Transverse colon (tissue), 4 donors: ENCODE measurements at regions not wholly inside any gene's neighbourhood (a gene's known extent, or its start where the extent isn't known, plus 50 kb on each side); places are given as distances from the start of the nearest gene placed in this dataset.

Experiments used
- DNase-seq: peaks from one replicate; pipeline ENCODE4 v3.0.0-alpha.2; 2019
- H3K27ac ChIP-seq, 4 donors: fragments of 200-600 bp; sonication (generic); 2 replicates each; pipeline ENCODE4 v1.5.1; 2016 to 2018; ENCODE audit warnings: inconsistent platforms in 4 of 4
- H3K27me3 ChIP-seq: fragments of 200-600 bp; sonication (generic); 2 replicates; pipeline ENCODE4 v1.5.1; 2017; ENCODE audit warnings: inconsistent platforms
- H3K36me3 ChIP-seq, 4 donors: fragments of 200-600 bp; sonication (generic); 2 replicates each; pipeline ENCODE4 v1.5.1; 2017 to 2019; ENCODE audit warnings: inconsistent platforms in 4 of 4
- H3K4me1 ChIP-seq, 4 donors: fragments of 200-600 bp; sonication (generic); 2 replicates each; pipeline ENCODE4 v1.5.1; 2017 to 2020; ENCODE audit warnings: inconsistent platforms in 4 of 4
- H3K4me3 ChIP-seq, 4 donors: fragments of 200-600 bp; sonication (generic); 1 replicate in 1 of 4; 2 replicates in 3 of 4; pipeline versions ENCODE4 v1.5.1 to v1.6.1; 2017 to 2019; ENCODE audit warnings: inconsistent platforms in 4 of 4
- H3K9me3 ChIP-seq, 2 donors: fragments of 200-600 bp; sonication (generic); 2 replicates each; pipeline ENCODE4 v1.5.1; 2017 to 2019; ENCODE audit warnings: inconsistent platforms in 2 of 2
- EP300 ChIP-seq: sonication (generic); formaldehyde crosslinking; IDR thresholded peaks from one replicate; pipeline ENCODE4 v1.6.1; 2017; ENCODE audit warnings: antibody characterized with exemption, low read depth
- POLR2A ChIP-seq: fragments of 450-650 bp; IDR thresholded peaks from one replicate; pipeline ENCODE4 v1.6.1; 2016; ENCODE audit warnings: antibody characterized with exemption, mild to moderate bottlenecking, moderate library complexity
- POLR2AphosphoS5 ChIP-seq, 3 donors: sonication (generic); formaldehyde crosslinking; IDR thresholded peaks; one replicate each; pipeline ENCODE4 v1.6.1; 2016; ENCODE audit warnings: antibody characterized with exemption in 3 of 3
- WGBS, 2 donors: methylation state at CpG; one replicate each; pipeline ENCODE4 v1.1.5; 2018; ENCODE audit warnings: low coverage in 1 of 2; 5-methylcytosine and 5-hydroxymethylcytosine counted together
- in situ Hi-C, 4 donors: fragments of 200-750 bp; cut with MboI; loops; one replicate each; pipeline versions ENCODE4 v1.15.0 to v1.15.1; 2017; ENCODE audit warnings: low sequenced_read_pairs in 3 of 4, low pct_ligation_motif_present in 1 of 4, low pct_unique_long_range_greater_than_20kb in 1 of 4
- intact Hi-C: fragments of 100-400 bp; cut with DNase I; formaldehyde crosslinking; loops from one replicate; pipeline ENCODE4 v1.15.1; 2023; ENCODE audit warnings: low total_unique reads
- TF ChIP-seq, protein P1 (sequence below), 5 experiments: fragments of 200-600 bp in 3 of 5; fragments of 450-650 bp in 2 of 5; sonication (generic) in 3 of 5; IDR thresholded peaks; 1 replicate in 2 of 5; 2 replicates in 3 of 5; pipeline ENCODE4 v1.5.1; 2016 to 2017; ENCODE audit warnings: antibody characterized with exemption in 5 of 5, inconsistent platforms in 3 of 5, mild to moderate bottlenecking in 2 of 5, moderate library complexity in 1 of 5

- intact Hi-C loops, result no loop called here
- Histone ChIP-seq H3K27ac (no peak overlapping the region), H3K27me3 (no peaks in the 10 kb centered on the region), H3K9me3 (peaks cover 0 to 6% of the 10 kb centered on the region in 2 donors), H3K4me1 (no peaks in the 10 kb centered on the region), H3K4me3 (no peak overlapping the region), H3K36me3 (no peaks in the 10 kb centered on the region)
- in situ Hi-C loops, result no loop called here
- no peak for TF ChIP-seq POLR2A
- WGBS, 2 donors, result 71 to 75% methylated on average over 3 of the region's 3 CpGs
- no peak for DNase-seq
Measured at GRCh38 chr2:123116595-123116994, 908.5 kb upstream of the CNTNAP5 start.

GRCh38 chr2:123127236-123127635 lies 897.9 kb upstream of the CNTNAP5 start:
- Histone ChIP-seq H3K4me3 (no peak overlapping the region), H3K9me3 (no peaks in the 10 kb centered on the region), H3K4me1 (no peaks in the 10 kb centered on the region), H3K27ac (no peak overlapping the region), H3K27me3 (no peaks in the 10 kb centered on the region), H3K36me3 (no peaks in the 10 kb centered on the region)
- in situ Hi-C loops (no loop called here), intact Hi-C loops (no loop called here)
- 74 to 80% methylated on average over 3 of the region's 3 CpGs for WGBS, 2 donors
- no peak for DNase-seq
- TF ChIP-seq POLR2AphosphoS5 (IDR thresholded peaks at IDR 0.05) (no peak), POLR2A (no peak), EP300 (no peak)
- TF ChIP-seq, protein P1, sequence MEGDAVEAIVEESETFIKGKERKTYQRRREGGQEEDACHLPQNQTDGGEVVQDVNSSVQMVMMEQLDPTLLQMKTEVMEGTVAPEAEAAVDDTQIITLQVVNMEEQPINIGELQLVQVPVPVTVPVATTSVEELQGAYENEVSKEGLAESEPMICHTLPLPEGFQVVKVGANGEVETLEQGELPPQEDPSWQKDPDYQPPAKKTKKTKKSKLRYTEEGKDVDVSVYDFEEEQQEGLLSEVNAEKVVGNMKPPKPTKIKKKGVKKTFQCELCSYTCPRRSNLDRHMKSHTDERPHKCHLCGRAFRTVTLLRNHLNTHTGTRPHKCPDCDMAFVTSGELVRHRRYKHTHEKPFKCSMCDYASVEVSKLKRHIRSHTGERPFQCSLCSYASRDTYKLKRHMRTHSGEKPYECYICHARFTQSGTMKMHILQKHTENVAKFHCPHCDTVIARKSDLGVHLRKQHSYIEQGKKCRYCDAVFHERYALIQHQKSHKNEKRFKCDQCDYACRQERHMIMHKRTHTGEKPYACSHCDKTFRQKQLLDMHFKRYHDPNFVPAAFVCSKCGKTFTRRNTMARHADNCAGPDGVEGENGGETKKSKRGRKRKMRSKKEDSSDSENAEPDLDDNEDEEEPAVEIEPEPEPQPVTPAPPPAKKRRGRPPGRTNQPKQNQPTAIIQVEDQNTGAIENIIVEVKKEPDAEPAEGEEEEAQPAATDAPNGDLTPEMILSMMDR (IDR thresholded peaks at IDR 0.05), result no peak

DNA sequence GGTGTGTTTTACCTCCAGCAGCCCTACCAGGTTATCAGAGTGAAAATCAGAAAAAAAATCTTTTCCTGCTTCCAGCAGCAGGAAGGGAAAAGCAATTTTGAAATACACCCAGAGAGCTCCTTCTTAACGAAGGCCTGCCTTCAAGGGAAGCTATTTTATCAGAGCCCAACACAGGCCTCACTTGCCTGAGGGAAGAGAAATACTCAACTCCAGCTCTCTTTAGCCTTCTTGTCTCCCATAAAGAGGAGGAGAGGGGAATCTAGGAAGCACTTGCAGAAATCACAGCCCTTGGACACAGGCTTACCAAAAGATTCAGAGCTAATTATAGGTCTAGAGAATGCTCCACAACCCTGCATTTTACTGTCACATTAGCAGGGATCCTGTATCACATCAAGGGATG lies 896.1 kb upstream of the CNTNAP5 start:
- TF ChIP-seq, protein P1 (IDR thresholded peaks at IDR 0.05), result no peak
- TF ChIP-seq EP300, result no peak
- TF ChIP-seq POLR2A, result no peak
- TF ChIP-seq POLR2AphosphoS5 (IDR thresholded peaks at IDR 0.05), result no peak
- WGBS, 2 donors, result 68% methylated on average over 1 of the region's 1 CpG; no CpG with 5 or more reads in 1 of the 2 donors
- in situ Hi-C loops, result no loop called here

GRCh38 chr2:123136419-123136818 lies 888.7 kb upstream of the CNTNAP5 start:
- Histone ChIP-seq H3K9me3 (no peaks in the 10 kb centered on the region), H3K36me3 (no peaks in the 10 kb centered on the region), H3K27ac (no peak overlapping the region), H3K4me1 (no peaks in the 10 kb centered on the region), H3K4me3 (no peak overlapping the region), H3K27me3 (no peaks in the 10 kb centered on the region)
- intact Hi-C loops, result no loop called here
- WGBS, 2 donors, result 68 to 79% methylated on average over 4 of the region's 4 CpGs
- TF ChIP-seq POLR2AphosphoS5 (IDR thresholded peaks at IDR 0.05) (no peak), EP300 (no peak), POLR2A (no peak)
- TF ChIP-seq, protein P1 (IDR thresholded peaks at IDR 0.05), result no peak
- DNase-seq, result no peak
- in situ Hi-C loops, result no loop called here

More for the DNA sequence above, 896.1 kb upstream of the CNTNAP5 start:
- Histone ChIP-seq H3K27ac (no peak overlapping the region), H3K27me3 (no peaks in the 10 kb centered on the region), H3K4me3 (no peak overlapping the region), H3K9me3 (no peaks in the 10 kb centered on the region), H3K36me3 (no peaks in the 10 kb centered on the region), H3K4me1 (no peaks in the 10 kb centered on the region)
- DNase-seq, result no peak
- intact Hi-C loops, result no loop called here

DNA sequence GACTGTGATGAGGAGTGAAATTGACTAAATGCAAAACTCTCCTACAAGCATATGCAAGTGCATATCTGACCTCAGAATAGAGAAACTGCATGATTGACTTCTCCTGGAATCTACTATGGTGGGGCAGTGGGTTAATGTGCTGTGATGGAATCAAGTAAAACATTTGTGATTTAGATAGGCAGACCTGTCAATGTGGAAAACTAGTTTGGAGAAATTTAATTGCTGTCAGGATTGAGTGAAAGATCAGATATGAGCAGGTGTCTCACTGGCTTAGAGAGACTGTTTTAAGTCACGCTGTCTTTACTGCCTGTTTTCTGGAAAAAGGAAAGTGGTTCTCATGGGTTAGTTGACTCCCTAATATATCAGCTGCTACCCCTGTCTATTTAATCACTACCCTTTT lies 881.0 kb upstream of the CNTNAP5 start:
- Histone ChIP-seq H3K36me3 (no peaks in the 10 kb centered on the region), H3K9me3 (no peaks in the 10 kb centered on the region), H3K4me1 (no peaks in the 10 kb centered on the region), H3K27me3 (no peaks in the 10 kb centered on the region), H3K4me3 (no peak overlapping the region), H3K27ac (no peak overlapping the region)
- intact Hi-C loops, result no loop called here
- DNase-seq, result no peak
- 85 to 100% methylated on average over 1 of the region's 1 CpG for WGBS, 2 donors
- in situ Hi-C loops, result no loop called here
- TF ChIP-seq, protein P1 (IDR thresholded peaks at IDR 0.05), result no peak
- TF ChIP-seq POLR2AphosphoS5 (IDR thresholded peaks at IDR 0.05) (no peak), EP300 (no peak), POLR2A (no peak)
